GM18873 (cell line): ENCODE measurements at regions not wholly inside any gene's neighbourhood (a gene's known extent, or its start where the extent isn't known, plus 50 kb on each side); places are given as distances from the start of the nearest gene placed in this dataset.
"Not testable (repeated sequence)": the region's sequence is repeated elsewhere in the genome, so short reads cannot be mapped to it uniquely, and the experiment has no call there.

Experiments
- ATAC-seq: cut with Tn5 transposase; IDR thresholded peaks from one replicate; pipeline ENCODE4 v1.9.1; 2021; ENCODE audit warnings: mild to moderate bottlenecking, moderate library complexity, moderate number of reproducible peaks; ENCODE audit not compliant: unreplicated experiment, low FRiP score

GRCh38 chr3:95759614-95760301 is 1054.6 kb upstream of the EPHA6 start:
- ATAC-seq: no peak

GRCh38 chr3:95775486-95776094 is 1038.8 kb upstream of the EPHA6 start:
- no peak for ATAC-seq

DNA sequence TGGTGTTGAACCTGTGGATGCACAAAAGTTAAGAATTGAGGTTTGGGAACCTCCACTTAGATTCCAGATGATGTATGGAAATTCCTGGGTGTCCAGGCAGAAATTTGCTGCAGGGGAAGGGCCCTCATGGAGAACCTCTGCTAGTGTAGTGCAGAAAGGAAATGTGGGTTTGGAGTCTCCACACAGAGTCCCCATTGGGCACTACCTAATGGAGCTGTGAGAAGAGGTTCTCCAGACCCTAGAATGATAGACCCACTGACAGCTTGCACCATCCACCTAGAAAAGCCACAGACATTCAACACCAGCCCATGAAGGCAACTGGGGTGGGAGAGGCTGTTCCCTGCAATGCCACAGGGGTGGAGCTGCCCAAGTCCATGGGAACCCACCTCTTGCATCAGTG is 1032.8 kb upstream of the EPHA6 start:
- ATAC-seq: no peak

DNA sequence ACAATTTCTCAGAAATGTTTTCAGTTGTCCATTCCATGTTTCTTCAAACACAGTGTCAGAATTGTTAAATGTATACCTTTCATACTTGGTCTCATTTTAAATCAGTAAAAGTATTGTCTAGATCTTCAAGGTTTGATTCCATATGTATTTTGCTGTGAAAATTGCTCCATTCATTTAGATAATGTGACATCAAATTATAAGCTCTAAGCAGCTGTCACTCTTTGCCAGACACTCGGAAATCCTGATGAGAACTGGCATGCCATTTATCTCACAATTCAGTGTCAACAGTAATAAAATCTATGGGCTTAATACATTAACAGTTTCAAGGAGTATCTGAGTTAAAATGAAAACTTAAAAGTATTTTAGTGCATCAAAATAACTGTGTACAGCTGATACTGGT is 1025.3 kb upstream of the EPHA6 start:
- ATAC-seq: no peak

- ATAC-seq: no peak
These were observed 1017.3 kb upstream of the EPHA6 start for GRCh38 chr3:95797081-95797480.

DNA sequence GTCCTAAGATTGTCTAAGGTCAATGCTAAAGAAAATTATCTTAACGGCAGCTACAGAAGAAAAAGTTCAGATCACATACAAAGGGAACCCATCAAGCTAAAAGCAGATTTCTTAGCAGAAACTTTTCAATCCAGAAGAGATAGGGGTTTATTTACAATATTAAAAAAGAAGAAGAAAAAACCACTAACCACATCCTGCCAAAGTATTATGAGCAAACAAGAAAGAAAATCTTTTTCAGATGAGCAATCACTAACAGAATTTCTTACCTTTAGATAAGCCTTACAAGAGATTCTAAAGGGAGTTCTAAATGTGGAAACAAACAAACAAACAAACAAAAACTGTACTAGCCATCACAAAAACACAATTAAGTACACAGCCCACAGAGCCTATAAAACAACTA is 1015.8 kb upstream of the EPHA6 start:
- no peak for ATAC-seq

- no peak for ATAC-seq
These were observed 1003.9 kb upstream of the EPHA6 start for GRCh38 chr3:95810462-95810861.

DNA sequence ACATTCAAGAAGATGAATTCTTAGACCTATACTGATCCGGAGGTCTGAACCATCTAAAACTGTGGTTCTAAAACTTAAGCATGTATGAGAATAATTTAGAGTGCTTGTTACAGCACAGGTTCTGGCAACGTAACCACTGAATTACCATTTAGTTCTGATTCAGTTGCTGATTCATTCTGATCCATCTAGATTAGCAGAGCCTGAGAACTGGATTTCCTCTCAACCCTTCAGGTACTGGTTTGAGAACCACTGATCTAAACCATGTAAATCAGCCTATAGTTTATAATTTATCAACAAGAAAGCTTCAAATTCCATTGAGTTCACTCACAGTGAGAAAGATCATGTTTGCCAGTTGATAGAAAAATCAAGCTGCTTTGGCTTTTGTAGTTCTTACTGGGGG is 1001.1 kb upstream of the EPHA6 start:
- ATAC-seq: no peak

- no peak for ATAC-seq
These were observed 998.6 kb upstream of the EPHA6 start for GRCh38 chr3:95815828-95816227.

- ATAC-seq: no peak
These were observed 988.0 kb upstream of the EPHA6 start for GRCh38 chr3:95826419-95826818.

- ATAC-seq: no peak
These were observed 982.2 kb upstream of the EPHA6 start for GRCh38 chr3:95832146-95832545.

GRCh38 chr3:95860628-95861027 is 953.8 kb upstream of the EPHA6 start:
- not testable (repeated sequence) for ATAC-seq

DNA sequence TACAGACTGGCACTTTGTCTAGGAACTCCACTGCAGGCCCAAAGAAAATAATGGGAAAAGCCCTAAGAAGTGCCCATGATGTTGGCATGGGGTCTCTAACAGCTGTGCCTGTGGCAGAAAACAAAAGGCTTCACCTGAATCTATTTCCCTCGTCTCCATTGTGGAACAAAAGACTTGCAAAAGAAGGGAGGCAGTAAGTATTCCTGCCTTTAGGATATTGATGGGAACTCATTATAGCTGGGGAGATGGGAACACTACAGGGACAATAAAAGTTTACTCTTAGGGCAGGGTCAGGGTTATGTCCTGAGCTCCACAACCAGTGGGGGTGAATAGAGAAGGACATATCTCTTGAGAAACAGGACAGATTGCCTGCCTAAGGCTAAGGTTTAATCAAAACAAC is 930.6 kb upstream of the EPHA6 start:
- no peak for ATAC-seq

- no peak for ATAC-seq
These were observed 927.8 kb upstream of the EPHA6 start for GRCh38 chr3:95886616-95887015.

DNA sequence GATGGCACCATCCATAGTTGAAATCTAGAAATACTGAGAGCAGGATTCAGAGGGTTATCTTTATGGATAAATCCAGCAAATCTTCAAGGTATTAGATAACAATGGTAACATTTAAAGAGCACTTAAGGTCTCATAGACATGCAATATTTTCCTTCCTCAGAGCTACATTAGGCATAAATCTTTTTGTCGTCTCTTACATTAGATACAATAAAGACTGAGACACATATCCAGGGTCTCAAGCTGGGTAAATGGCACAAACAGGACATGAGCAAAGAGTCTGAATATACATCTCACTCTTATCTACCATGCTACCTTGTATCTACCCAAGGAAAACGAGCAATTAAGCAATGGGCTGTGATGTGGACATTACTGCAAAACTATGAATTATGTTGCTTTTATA is 927.3 kb upstream of the EPHA6 start:
- no peak for ATAC-seq

DNA sequence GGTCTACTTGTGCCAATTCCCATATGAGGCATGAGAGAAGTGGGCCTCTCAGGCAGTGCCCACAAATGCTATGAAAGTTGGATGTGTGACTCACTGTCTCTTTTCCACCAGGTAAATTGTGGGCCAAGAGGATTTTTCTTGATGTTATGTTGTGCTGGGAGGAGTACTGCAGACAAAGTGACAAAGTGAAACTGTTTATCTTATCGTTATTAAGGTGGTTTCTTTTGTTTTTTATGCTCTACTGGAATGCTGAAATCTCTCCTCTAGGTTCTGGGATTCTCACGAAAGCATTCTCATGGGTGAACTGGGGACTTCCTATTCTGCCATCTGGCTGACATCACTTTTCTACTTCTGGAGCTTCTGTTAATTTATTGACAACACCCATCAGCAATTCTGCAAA is 919.6 kb upstream of the EPHA6 start:
- ATAC-seq: no peak

DNA sequence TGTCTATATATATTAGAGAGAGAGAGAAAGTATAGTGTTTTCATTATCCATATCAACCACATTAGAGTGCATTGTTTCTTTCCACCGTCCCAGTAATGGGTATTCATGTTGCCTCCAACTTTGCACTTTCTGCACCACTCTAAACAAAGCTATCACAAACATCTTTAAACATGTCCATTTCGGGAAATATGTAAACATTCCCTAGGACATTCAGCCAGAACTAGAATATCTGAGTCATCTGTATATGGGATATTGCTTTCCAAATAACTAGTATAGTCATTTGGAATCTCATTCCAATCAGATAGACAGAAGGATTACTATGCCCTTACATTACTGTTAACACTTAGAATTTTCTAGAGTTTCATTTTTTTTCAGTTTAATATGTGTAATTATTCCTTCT is 914.9 kb upstream of the EPHA6 start:
- no peak for ATAC-seq

GRCh38 chr3:95899911-95900310 is 914.5 kb upstream of the EPHA6 start:
- no peak for ATAC-seq

GRCh38 chr3:95901948-95902347 is 912.4 kb upstream of the EPHA6 start:
- ATAC-seq: no peak

DNA sequence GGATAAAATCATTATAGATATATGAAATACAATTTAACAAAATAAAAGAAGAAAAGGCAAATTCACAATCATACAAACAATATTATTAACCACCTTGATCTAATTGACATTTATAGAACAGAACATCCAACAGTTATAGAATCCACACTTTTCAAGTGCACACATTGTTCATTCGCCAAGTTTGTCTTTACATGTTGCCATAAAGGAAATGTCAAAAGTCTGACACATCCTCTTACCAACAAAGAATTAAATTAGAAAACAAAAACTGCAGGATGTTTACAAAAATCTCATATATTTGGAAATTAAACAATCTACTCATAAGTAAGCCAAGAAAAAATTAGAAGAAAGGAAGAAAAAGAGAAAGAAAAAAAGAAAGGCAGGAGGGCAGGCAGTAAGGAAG is 909.2 kb upstream of the EPHA6 start:
- ATAC-seq: no peak

GRCh38 chr3:95911767-95912166 is 902.6 kb upstream of the EPHA6 start:
- no peak for ATAC-seq

- ATAC-seq: no peak
These were observed 890.7 kb upstream of the EPHA6 start for GRCh38 chr3:95923496-95924210.
